GM12864 (cell line): ENCODE measurements at regions not wholly inside any gene's neighbourhood (a gene's known extent, or its start where the extent isn't known, plus 50 kb on each side); places are given as distances from the start of the nearest gene placed in this dataset.
"Not testable (repeated sequence)": the region's sequence is repeated elsewhere in the genome, so short reads cannot be mapped to it uniquely, and the experiment has no call there.

ENCODE experiments used
- DNase-seq: peaks from one replicate; pipeline ENCODE4 v3.0.0-alpha.2; 2011; ENCODE audit warnings: low read depth
- H3K4me3 ChIP-seq: 2 replicates; pipeline ENCODE4 v1.5.1; 2011; ENCODE audit warnings: mild to moderate bottlenecking, low read depth, low read length, control low read depth
- CTCF ChIP-seq: IDR thresholded peaks from 2 replicates; pipeline ENCODE4 v1.5.1; 2011; ENCODE audit warnings: low read depth, mild to moderate bottlenecking, moderate library complexity, low read length, control low read depth, inconsistent platforms; ENCODE audit errors: missing control alignments

GRCh38 chr2:180692322-180692721 is 288.1 kb upstream of the UBE2E3 start:
- H3K4me3 ChIP-seq = no peak overlapping the region
- DNase-seq = no peak
- no peak for TF ChIP-seq CTCF

GRCh38 chr2:180691855-180692223 is 288.6 kb upstream of the UBE2E3 start:
- H3K4me3 ChIP-seq = not testable (repeated sequence)

DNA sequence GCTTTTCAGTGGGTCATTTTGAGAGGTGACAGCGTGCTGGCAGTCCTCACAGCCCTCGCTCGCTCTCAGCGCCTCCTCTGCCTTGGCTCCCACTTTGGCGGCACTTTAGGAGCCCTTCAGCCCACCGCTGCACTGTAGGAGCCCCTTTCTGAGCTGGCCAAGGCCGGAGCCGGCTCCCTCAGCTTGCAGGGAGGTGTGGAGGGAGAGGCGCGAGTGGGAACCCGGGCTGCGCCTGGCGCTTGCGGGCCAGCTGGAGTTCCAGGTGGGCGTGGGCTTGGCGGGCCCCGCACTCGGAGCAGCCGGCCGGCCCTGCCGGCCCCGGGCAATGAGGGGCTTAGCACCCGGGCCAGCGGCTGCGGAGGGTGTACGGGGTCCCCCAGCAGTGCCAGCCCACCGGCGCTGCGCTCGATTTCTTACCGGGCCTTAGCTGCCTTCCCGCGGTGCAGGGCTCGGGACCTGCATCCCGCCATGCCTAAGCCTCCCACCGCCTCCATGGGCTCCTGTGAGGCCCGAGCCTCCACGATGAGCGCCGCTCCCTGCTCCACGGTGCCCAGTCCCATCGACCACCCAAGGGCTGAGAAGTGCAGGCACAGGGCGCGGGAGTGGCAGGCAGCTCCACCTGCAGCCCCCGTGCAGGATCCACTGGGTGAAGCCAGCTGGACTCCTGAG is 289.1 kb upstream of the UBE2E3 start:
- not testable (repeated sequence) for H3K4me3 ChIP-seq, DNase-seq

More at GRCh38 chr2:180691855-180692223, 288.6 kb upstream of the UBE2E3 start:
- DNase-seq = not testable (repeated sequence)

DNA sequence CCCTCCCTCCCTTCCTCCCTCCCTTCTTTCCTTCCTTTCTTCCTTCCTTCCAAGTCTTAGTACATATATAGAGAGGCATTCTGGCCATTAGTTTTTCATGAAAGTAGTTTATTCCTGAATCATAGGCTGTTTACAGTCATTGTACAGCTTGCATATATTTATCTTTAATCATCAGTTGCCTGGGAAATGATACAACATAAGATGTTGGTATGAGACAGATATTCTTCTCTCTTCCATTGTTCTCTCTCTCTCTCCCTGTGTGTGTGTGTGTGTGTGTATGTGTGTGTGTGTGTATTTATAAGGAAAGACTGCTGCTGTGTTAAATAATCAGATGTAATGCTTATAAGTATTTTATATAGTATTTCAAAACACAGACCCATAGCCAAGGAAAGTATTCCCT is 289.8 kb upstream of the UBE2E3 start:
- H3K4me3 ChIP-seq = no peak overlapping the region
- no peak for TF ChIP-seq CTCF
- no peak for DNase-seq

GRCh38 chr2:180682871-180683270 is 297.5 kb upstream of the UBE2E3 start:
- no peak for TF ChIP-seq CTCF
- DNase-seq = no peak
- H3K4me3 ChIP-seq = no peak overlapping the region

GRCh38 chr2:180679693-180680092 is 300.7 kb upstream of the UBE2E3 start:
- no peak for DNase-seq
- no peak for TF ChIP-seq CTCF

DNA sequence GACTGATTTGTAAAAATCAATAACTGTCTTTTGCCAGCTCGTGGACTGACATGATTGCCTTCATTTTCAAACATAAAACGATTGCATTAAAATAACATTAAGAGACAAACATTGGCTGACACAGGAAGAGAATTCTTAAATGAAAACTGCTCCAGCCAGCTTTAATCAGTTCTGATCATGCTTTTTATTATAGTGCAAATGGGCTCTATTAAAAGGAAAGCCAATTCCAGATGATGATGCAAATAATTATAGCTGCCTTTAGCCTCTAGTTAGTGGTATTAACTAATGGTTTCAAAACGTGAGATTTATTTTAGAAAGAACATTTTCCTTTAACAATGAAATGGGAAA is 301.8 kb upstream of the UBE2E3 start:
- H3K4me3 ChIP-seq = no peak overlapping the region
- no peak for DNase-seq
- no peak for TF ChIP-seq CTCF

More at GRCh38 chr2:180679693-180680092, 300.7 kb upstream of the UBE2E3 start:
- no peak overlapping the region for H3K4me3 ChIP-seq

- no peak overlapping the region for H3K4me3 ChIP-seq
- TF ChIP-seq CTCF = no peak
- DNase-seq = no peak
These were observed 302.3 kb upstream of the UBE2E3 start for GRCh38 chr2:180677930-180678624.
